Kidney epithelial cell (primary cell): ENCODE measurements at regions not wholly inside any gene's neighbourhood (a gene's known extent, or its start where the extent isn't known, plus 50 kb on each side); places are given as distances from the start of the nearest gene placed in this dataset.

Experiments
- DNase-seq: peaks from one replicate; pipeline ENCODE4 v3.0.0-alpha.2; 2010; ENCODE audit warnings: low read depth
- H3K27me3 ChIP-seq: 2 replicates; pipeline ENCODE4 v1.6.0; 2011; ENCODE audit warnings: low read length; ENCODE audit not compliant: control insufficient read depth, insufficient read depth
- H3K36me3 ChIP-seq: 2 replicates; pipeline ENCODE4 v1.5.1; 2011; ENCODE audit warnings: low read length; ENCODE audit not compliant: control insufficient read depth, insufficient read depth
- H3K4me3 ChIP-seq: 2 replicates; pipeline ENCODE4 v1.5.1; 2011; ENCODE audit warnings: low read depth, mild to moderate bottlenecking, control low read depth, low read length
- CTCF ChIP-seq: IDR thresholded peaks from 2 replicates; pipeline ENCODE4 v1.5.1; 2011; ENCODE audit warnings: mild to moderate bottlenecking, moderate library complexity, low read length, control low read depth, inconsistent platforms; ENCODE audit not compliant: insufficient read depth, poor library complexity, severe bottlenecking

- no peak for DNase-seq
- no peak for TF ChIP-seq CTCF
- Histone ChIP-seq H3K36me3 (no peaks in the 10 kb centered on the region), H3K27me3 (no peaks in the 10 kb centered on the region), H3K4me3 (no peak overlapping the region)
Observed at GRCh38 chr18:71168557-71169145, 879.8 kb downstream of the SOCS6 start.

GRCh38 chr18:71136487-71136886 lies 847.6 kb downstream of the SOCS6 start:
- no peak overlapping the region for H3K4me3 ChIP-seq
- DNase-seq: no peak
- H3K36me3 ChIP-seq: no peaks in the 10 kb centered on the region
- no peak for TF ChIP-seq CTCF
- H3K27me3 ChIP-seq: no peaks in the 10 kb centered on the region

GRCh38 chr18:71134122-71134521 lies 845.3 kb downstream of the SOCS6 start:
- no peak overlapping the region for H3K4me3 ChIP-seq
- no peak for TF ChIP-seq CTCF
- no peak for DNase-seq
- H3K36me3 ChIP-seq: no peaks in the 10 kb centered on the region
- H3K27me3 ChIP-seq: no peaks in the 10 kb centered on the region

- H3K4me3 ChIP-seq: no peak overlapping the region
- no peaks in the 10 kb centered on the region for H3K27me3 ChIP-seq
- TF ChIP-seq CTCF: no peak
- no peaks in the 10 kb centered on the region for H3K36me3 ChIP-seq
- no peak for DNase-seq
Observed at GRCh38 chr18:71131918-71132317, 843.1 kb downstream of the SOCS6 start.

GRCh38 chr18:71130351-71130750 lies 841.5 kb downstream of the SOCS6 start:
- H3K4me3 ChIP-seq: no peak overlapping the region
- no peak for DNase-seq
- no peaks in the 10 kb centered on the region for H3K36me3 ChIP-seq
- TF ChIP-seq CTCF: no peak
- no peaks in the 10 kb centered on the region for H3K27me3 ChIP-seq

- H3K27me3 ChIP-seq: no peaks in the 10 kb centered on the region
- no peak overlapping the region for H3K4me3 ChIP-seq
- no peak for DNase-seq
- no peak for TF ChIP-seq CTCF
- no peaks in the 10 kb centered on the region for H3K36me3 ChIP-seq
Observed at GRCh38 chr18:71125581-71125980, 836.7 kb downstream of the SOCS6 start.
